RWPE2 (cell line): ENCODE measurements at regions not wholly inside any gene's neighbourhood (a gene's known extent, or its start where the extent isn't known, plus 50 kb on each side); places are given as distances from the start of the nearest gene placed in this dataset.

Experiments used
- ATAC-seq: fragments of 200-7000 bp; cut with Tn5 transposase; 3 replicates; pipeline ENCODE4 v1.9.1; 2021; ENCODE audit warnings: low read depth
- DNase-seq: peaks from one replicate; pipeline ENCODE4 v3.0.0-alpha.2; 2020; ENCODE audit warnings: low spot score
- H3K27ac ChIP-seq: fragments of 450-650 bp; 2 replicates; pipeline ENCODE4 v1.5.1; 2017; ENCODE audit warnings: mild to moderate bottlenecking; ENCODE audit not compliant: poor library complexity, severe bottlenecking
- H3K27me3 ChIP-seq: fragments of 250-450 bp; sonication (Bioruptor Pico); 2 replicates; pipeline ENCODE4 v1.5.1; 2021; ENCODE audit warnings: mild to moderate bottlenecking, moderate library complexity; ENCODE audit not compliant: insufficient read depth, poor library complexity, severe bottlenecking
- H3K36me3 ChIP-seq: fragments of 250-450 bp; sonication (Bioruptor Pico); 2 replicates; pipeline ENCODE4 v1.5.1; 2020; ENCODE audit warnings: low read depth, mild to moderate bottlenecking, moderate library complexity
- H3K4me1 ChIP-seq: fragments of 250-450 bp; sonication (Bioruptor Pico); 2 replicates; pipeline ENCODE4 v1.5.1; 2021; ENCODE audit warnings: mild to moderate bottlenecking, moderate library complexity; ENCODE audit not compliant: insufficient read depth, poor library complexity, severe bottlenecking
- H3K4me3 ChIP-seq: fragments of 250-450 bp; sonication (Bioruptor Pico); 2 replicates; pipeline ENCODE4 v1.5.1; 2021; ENCODE audit warnings: mild to moderate bottlenecking, moderate library complexity; ENCODE audit not compliant: severe bottlenecking
- H3K9me3 ChIP-seq: fragments of 250-450 bp; sonication (Bioruptor Pico); 2 replicates; pipeline ENCODE4 v1.5.1; 2021; ENCODE audit warnings: mild to moderate bottlenecking, moderate library complexity; ENCODE audit not compliant: severe bottlenecking
- TF ChIP-seq, protein P1 (sequence below): fragments of 450-650 bp; IDR thresholded peaks from one replicate; pipeline ENCODE4 v1.5.1; 2017; ENCODE audit warnings: mild to moderate bottlenecking, moderate library complexity; ENCODE audit not compliant: poor library complexity, severe bottlenecking

DNA sequence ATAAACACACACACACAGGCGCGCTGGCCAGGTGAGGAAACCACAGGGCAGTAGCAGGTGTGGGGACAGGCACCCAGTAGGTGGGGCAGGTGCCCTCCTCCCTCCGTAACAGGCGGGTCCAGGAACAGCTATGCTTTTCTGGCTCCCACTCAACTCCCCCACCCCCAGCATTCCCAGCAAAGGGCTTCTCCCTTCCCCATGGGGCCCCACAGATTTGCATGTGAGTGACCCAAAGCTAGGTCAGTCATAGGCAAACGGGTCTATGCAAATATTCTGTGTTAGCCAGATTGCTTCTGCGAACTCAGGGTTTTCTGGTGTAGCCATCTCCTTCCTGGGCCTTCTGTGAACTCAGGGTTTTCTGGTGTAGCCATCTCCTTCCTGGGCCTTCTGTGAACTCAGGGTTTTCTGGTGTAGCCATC lies 114.2 kb downstream of the SIK1 start:
- Histone ChIP-seq H3K27me3 (no peaks in the 10 kb centered on the region), H3K27ac (peak overlapping the region; percentile 18), H3K4me3 (no peak overlapping the region), H3K4me1 (peaks cover 12% of the 10 kb centered on the region), H3K9me3 (no peaks in the 10 kb centered on the region), H3K36me3 (no peaks in the 10 kb centered on the region)
- TF ChIP-seq, protein P1, sequence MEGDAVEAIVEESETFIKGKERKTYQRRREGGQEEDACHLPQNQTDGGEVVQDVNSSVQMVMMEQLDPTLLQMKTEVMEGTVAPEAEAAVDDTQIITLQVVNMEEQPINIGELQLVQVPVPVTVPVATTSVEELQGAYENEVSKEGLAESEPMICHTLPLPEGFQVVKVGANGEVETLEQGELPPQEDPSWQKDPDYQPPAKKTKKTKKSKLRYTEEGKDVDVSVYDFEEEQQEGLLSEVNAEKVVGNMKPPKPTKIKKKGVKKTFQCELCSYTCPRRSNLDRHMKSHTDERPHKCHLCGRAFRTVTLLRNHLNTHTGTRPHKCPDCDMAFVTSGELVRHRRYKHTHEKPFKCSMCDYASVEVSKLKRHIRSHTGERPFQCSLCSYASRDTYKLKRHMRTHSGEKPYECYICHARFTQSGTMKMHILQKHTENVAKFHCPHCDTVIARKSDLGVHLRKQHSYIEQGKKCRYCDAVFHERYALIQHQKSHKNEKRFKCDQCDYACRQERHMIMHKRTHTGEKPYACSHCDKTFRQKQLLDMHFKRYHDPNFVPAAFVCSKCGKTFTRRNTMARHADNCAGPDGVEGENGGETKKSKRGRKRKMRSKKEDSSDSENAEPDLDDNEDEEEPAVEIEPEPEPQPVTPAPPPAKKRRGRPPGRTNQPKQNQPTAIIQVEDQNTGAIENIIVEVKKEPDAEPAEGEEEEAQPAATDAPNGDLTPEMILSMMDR, result no peak
- DNase-seq (no peak), ATAC-seq (no peak)

DNA sequence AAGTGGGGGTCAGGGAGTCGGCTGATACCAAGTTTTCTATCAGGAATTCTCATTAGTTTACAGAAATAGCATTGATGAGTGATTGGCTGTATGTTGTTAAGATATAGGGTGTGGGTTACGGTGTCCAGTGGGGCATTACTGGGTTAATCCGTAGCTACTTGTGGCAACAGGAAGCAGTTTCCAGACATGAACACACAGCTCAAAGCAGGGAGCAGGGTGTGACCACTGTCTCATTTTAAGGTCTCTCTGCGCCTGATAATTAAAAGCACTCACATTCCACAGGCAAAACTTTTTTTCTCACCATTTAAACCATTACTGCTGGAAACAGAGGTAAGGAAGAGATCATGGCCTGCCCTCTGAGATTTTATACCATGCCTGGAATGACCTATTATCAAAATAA lies 114.9 kb downstream of the SIK1 start:
- TF ChIP-seq, protein P1, result no peak
- H3K27ac ChIP-seq, result peak overlapping the region; percentile 18
- H3K4me1 ChIP-seq, result peaks cover 17% of the 10 kb centered on the region
- ATAC-seq (no peak), DNase-seq (no peak)
- H3K36me3 ChIP-seq, result no peaks in the 10 kb centered on the region
- H3K4me3 ChIP-seq, result no peak overlapping the region
- no peaks in the 10 kb centered on the region for H3K9me3 ChIP-seq
- no peaks in the 10 kb centered on the region for H3K27me3 ChIP-seq

DNA sequence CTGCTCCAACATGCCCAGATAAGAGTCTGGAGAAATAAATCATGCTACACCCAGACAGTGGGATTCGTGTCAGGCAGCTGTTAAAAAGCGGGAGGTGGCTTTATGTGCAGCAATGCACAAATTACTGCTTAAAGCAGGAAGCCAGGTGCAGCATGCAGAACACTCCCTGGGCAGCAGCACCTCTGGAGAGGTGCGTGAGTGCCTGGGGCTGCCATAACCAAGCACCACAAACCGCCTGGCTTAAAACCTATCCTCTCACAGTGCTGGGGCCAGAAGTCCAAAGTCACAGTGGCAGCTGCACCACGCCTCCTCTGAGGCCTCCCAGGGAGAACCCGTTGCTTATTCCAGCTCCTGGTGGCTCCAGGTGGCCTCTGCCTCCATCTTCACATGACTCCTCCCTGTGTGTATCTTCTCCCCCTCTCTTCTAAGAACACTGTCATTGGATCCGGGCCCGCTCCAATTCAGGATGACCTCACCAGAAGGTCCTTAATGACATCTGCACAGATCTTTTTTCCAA lies 115.6 kb downstream of the SIK1 start:
- Histone ChIP-seq H3K36me3 (no peaks in the 10 kb centered on the region), H3K4me1 (peaks cover 17% of the 10 kb centered on the region), H3K27me3 (no peaks in the 10 kb centered on the region), H3K27ac (peak overlapping the region; percentile 18), H3K4me3 (no peak overlapping the region), H3K9me3 (no peaks in the 10 kb centered on the region)
- ATAC-seq (no peak), DNase-seq (no peak)
- TF ChIP-seq, protein P1, result no peak

DNA sequence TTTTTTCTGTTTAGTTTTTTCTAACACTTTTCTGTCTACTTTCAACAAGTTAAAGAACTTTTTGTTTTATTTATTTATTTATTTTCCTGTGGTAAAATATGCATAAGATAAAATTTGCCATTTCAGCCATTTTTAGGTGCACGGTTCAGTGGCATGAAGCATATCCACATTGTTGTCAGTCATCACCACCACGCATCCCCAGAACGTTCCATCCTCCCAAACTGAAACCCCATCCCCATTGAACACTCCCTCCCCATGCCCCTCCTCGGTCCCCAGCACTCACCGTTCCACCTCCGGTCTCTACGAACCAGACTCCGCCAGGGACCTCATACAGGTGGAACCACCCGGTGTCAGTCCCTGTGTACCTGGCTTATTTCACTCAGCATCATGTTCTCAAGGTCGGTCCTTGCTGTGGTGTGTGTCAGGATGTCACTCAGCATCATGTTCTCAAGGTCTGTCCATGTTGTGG lies 118.1 kb downstream of the SIK1 start:
- Histone ChIP-seq H3K27ac (no peak overlapping the region), H3K9me3 (no peaks in the 10 kb centered on the region), H3K27me3 (no peaks in the 10 kb centered on the region), H3K4me3 (no peak overlapping the region), H3K4me1 (peaks cover 17% of the 10 kb centered on the region), H3K36me3 (no peaks in the 10 kb centered on the region)
- DNase-seq, result peak; percentile 17
- TF ChIP-seq, protein P1, result no peak
- no peak for ATAC-seq

DNA sequence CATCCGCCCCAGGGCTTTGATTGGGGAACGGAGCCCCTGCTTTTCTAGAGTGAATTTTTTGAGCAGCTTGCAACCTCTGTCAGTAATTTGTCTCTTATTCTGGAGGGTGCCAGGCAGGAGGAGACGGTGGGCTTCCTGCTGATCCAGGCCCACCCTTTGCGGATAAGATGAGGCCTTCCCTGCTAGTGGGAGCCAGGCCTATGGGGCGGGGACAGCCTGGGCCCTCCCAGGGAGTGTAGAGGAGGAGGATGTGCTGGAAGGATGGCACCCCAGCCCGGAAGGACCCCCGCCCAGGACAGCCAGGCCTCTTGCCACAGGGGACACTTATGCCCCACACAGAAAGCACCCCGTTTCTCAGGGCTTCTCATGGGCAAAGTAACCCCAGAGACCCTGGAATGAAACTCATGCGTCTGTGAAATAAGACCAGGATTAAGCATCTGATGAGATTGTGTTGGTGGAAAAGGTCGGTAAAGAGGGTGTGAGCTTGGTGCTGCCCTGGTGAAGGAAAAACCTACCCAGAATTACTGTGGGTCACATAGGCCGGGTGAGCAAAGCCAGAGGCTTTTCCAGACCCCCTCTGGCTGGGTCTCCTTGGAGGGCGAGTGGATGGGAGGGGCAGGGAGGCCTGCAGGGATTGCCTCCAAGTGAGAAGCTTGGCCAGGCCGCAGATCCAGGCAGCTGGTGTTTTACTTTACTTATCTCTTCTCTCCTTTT lies 118.7 kb downstream of the SIK1 start:
- TF ChIP-seq, protein P1, result no peak
- Histone ChIP-seq H3K27me3 (no peaks in the 10 kb centered on the region), H3K9me3 (no peaks in the 10 kb centered on the region), H3K4me3 (no peak overlapping the region), H3K36me3 (no peaks in the 10 kb centered on the region), H3K27ac (peak overlapping the region; percentile 45), H3K4me1 (peaks cover 17% of the 10 kb centered on the region)
- peak; percentile 42 for DNase-seq
- ATAC-seq, result no peak
